ENCODE measurements at regions not wholly inside any gene's neighbourhood (a gene's known extent, or its start where the extent isn't known, plus 50 kb on each side); places are given as distances from the start of the nearest gene placed in this dataset.

DNA sequence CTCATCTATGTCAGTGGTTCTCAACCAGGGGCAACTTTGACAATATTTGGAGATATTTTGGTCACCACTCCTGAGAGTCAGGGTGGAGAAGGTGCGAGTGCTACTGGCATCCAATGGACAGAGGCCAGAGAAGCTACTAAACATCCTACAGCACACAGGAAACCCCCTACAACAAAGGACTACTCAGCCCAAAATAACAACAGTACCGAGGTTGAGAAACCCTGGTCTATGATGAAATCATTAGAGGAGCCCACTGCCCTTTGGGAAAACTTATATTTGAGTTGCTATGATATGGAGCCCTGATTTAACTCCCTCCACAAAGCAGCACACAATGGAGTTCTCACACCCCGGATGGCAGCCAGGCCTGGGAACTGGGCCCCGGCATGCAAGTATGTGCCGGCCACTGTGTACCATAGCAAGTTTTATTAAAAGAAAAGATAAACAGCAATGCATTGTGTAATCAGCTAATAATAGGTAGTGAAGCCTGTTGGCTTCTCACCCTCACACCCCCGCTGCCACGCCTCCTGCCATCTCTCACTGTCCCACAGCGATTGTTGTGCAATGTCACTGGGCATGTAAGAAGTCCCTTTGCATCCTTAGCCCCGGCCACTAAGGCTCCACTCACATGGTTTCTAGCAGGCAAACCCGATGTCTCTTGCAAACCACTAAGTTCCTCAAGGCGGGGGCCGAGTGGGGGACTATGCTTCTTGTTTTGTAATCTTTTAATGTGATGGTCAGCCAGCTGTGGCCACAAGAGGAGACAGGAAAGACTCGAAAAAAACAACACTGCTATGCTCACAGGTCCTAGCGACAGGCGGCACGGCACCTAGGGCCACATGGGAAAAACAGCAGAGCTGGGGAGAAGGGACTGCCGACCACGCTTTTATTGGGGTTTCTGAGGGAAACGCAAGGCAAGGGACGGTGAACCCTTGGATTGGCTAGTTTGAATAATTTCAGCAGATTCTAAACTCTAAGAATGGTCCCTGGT lies 110.0 kb downstream of the AQP9 start:
- TF ChIP-seq POLR2A (IDR thresholded peaks at IDR 0.05; ENCODE audit: low read depth, low read length) (no peak), IKZF1 (conservative IDR thresholded peaks at IDR 0.05) (no peak), YY1 (IDR thresholded peaks at IDR 0.05; ENCODE audit: low read depth, low read length) (no peak), SUZ12 (IDR thresholded peaks at IDR 0.05; ENCODE audit: unreplicated experiment) (no peak), GABPA (IDR thresholded peaks at IDR 0.05; ENCODE audit: low read depth) (no peak), EGR1 (IDR thresholded peaks at IDR 0.05; ENCODE audit: borderline replicate concordance in 1 of 2, low read depth in 2 of 2, low read length in 2 of 2) (no peak), CBX3 (IDR thresholded peaks at IDR 0.05; ENCODE audit: borderline replicate concordance, low read depth) (no peak), PAX8 (IDR thresholded peaks at IDR 0.05) (no peak), SMAD1 (IDR thresholded peaks at IDR 0.05; ENCODE audit: low read depth, partially characterized antibody) (no peak), TBL1XR1 (IDR thresholded peaks at IDR 0.05; ENCODE audit: low read depth, low read length) (no peak), SPI1 (IDR thresholded peaks at IDR 0.05; ENCODE audit: borderline replicate concordance, insufficient read depth, low read depth, low read length) (no peak)
- TF ChIP-seq, protein P1, sequence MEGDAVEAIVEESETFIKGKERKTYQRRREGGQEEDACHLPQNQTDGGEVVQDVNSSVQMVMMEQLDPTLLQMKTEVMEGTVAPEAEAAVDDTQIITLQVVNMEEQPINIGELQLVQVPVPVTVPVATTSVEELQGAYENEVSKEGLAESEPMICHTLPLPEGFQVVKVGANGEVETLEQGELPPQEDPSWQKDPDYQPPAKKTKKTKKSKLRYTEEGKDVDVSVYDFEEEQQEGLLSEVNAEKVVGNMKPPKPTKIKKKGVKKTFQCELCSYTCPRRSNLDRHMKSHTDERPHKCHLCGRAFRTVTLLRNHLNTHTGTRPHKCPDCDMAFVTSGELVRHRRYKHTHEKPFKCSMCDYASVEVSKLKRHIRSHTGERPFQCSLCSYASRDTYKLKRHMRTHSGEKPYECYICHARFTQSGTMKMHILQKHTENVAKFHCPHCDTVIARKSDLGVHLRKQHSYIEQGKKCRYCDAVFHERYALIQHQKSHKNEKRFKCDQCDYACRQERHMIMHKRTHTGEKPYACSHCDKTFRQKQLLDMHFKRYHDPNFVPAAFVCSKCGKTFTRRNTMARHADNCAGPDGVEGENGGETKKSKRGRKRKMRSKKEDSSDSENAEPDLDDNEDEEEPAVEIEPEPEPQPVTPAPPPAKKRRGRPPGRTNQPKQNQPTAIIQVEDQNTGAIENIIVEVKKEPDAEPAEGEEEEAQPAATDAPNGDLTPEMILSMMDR (IDR thresholded peaks at IDR 0.05 in 2 of 3, conservative IDR thresholded peaks at IDR 0.05 in 1 of 3; ENCODE audit: control insufficient read depth in 2 of 3, extremely low read depth in 1 of 3, insufficient read depth in 1 of 3, low read depth in 3 of 3, low read length in 3 of 3): no peak
- TF ChIP-seq, protein P2, sequence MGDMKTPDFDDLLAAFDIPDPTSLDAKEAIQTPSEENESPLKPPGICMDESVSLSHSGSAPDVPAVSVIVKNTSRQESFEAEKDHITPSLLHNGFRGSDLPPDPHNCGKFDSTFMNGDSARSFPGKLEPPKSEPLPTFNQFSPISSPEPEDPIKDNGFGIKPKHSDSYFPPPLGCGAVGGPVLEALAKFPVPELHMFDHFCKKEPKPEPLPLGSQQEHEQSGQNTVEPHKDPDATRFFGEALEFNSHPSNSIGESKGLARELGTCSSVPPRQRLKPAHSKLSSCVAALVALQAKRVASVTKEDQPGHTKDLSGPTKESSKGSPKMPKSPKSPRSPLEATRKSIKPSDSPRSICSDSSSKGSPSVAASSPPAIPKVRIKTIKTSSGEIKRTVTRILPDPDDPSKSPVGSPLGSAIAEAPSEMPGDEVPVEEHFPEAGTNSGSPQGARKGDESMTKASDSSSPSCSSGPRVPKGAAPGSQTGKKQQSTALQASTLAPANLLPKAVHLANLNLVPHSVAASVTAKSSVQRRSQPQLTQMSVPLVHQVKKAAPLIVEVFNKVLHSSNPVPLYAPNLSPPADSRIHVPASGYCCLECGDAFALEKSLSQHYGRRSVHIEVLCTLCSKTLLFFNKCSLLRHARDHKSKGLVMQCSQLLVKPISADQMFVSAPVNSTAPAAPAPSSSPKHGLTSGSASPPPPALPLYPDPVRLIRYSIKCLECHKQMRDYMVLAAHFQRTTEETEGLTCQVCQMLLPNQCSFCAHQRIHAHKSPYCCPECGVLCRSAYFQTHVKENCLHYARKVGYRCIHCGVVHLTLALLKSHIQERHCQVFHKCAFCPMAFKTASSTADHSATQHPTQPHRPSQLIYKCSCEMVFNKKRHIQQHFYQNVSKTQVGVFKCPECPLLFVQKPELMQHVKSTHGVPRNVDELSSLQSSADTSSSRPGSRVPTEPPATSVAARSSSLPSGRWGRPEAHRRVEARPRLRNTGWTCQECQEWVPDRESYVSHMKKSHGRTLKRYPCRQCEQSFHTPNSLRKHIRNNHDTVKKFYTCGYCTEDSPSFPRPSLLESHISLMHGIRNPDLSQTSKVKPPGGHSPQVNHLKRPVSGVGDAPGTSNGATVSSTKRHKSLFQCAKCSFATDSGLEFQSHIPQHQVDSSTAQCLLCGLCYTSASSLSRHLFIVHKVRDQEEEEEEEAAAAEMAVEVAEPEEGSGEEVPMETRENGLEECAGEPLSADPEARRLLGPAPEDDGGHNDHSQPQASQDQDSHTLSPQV (IDR thresholded peaks at IDR 0.05): no peak
